Lower lobe of right lung (tissue), 2 donors: ENCODE measurements at regions not wholly inside any gene's neighbourhood (a gene's known extent, or its start where the extent isn't known, plus 50 kb on each side); places are given as distances from the start of the nearest gene placed in this dataset.

ENCODE experiments used
- ATAC-seq, 2 donors: fragments of 200-7000 bp; cut with Tn5 transposase; one replicate each; pipeline ENCODE4 v1.9.1; 2020 to 2022; ENCODE audit warnings: mild to moderate bottlenecking in 2 of 2, moderate library complexity in 2 of 2
- DNase-seq: peaks from one replicate; pipeline ENCODE4 v3.0.0-alpha.2; 2020
- H3K27ac ChIP-seq: fragments of 200-600 bp; one replicate; pipeline ENCODE4 v1.8.0; 2022
- H3K27me3 ChIP-seq: fragments of 200-600 bp; one replicate; pipeline ENCODE4 v1.8.0; 2022; ENCODE audit warnings: low read depth
- H3K36me3 ChIP-seq: fragments of 200-600 bp; one replicate; pipeline ENCODE4 v1.8.0; 2022; ENCODE audit warnings: mild to moderate bottlenecking
- H3K4me1 ChIP-seq: fragments of 200-600 bp; one replicate; pipeline ENCODE4 v1.8.0; 2022
- H3K4me3 ChIP-seq: fragments of 200-600 bp; one replicate; pipeline ENCODE4 v1.8.0; 2022; ENCODE audit warnings: mild to moderate bottlenecking
- H3K9me3 ChIP-seq: fragments of 200-600 bp; one replicate; pipeline ENCODE4 v1.8.0; 2022
- intact Hi-C: fragments of 100-400 bp; cut with DNase I; formaldehyde crosslinking; loops from one replicate; pipeline ENCODE4 v1.11.0; 2022
- TF ChIP-seq, protein P1 (sequence below): fragments of 200-600 bp; IDR thresholded peaks from one replicate; pipeline ENCODE4 v1.8.0; 2022; ENCODE audit warnings: antibody characterized with exemption, mild to moderate bottlenecking
- donor health status: DM: no; HTN: yes; CAD: no; lungs with severe emphysema.

- TF ChIP-seq, protein P1, sequence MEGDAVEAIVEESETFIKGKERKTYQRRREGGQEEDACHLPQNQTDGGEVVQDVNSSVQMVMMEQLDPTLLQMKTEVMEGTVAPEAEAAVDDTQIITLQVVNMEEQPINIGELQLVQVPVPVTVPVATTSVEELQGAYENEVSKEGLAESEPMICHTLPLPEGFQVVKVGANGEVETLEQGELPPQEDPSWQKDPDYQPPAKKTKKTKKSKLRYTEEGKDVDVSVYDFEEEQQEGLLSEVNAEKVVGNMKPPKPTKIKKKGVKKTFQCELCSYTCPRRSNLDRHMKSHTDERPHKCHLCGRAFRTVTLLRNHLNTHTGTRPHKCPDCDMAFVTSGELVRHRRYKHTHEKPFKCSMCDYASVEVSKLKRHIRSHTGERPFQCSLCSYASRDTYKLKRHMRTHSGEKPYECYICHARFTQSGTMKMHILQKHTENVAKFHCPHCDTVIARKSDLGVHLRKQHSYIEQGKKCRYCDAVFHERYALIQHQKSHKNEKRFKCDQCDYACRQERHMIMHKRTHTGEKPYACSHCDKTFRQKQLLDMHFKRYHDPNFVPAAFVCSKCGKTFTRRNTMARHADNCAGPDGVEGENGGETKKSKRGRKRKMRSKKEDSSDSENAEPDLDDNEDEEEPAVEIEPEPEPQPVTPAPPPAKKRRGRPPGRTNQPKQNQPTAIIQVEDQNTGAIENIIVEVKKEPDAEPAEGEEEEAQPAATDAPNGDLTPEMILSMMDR, result no peak
- no peak overlapping the region for H3K27ac ChIP-seq
- ATAC-seq, result no peak
- no peaks in the 10 kb centered on the region for H3K27me3 ChIP-seq
- no peak for DNase-seq
- H3K9me3 ChIP-seq, result no peaks in the 10 kb centered on the region
- intact Hi-C loops, result no loop called here
- no peaks in the 10 kb centered on the region for H3K36me3 ChIP-seq
- no peak overlapping the region for H3K4me3 ChIP-seq
- no peaks in the 10 kb centered on the region for H3K4me1 ChIP-seq
Observed at GRCh38 chr5:167814828-167815227, 476.6 kb upstream of the WWC1 start.

GRCh38 chr5:167816354-167816753 lies 475.1 kb upstream of the WWC1 start:
- TF ChIP-seq, protein P1, result no peak
- H3K9me3 ChIP-seq, result no peaks in the 10 kb centered on the region
- H3K4me1 ChIP-seq, result no peaks in the 10 kb centered on the region
- H3K36me3 ChIP-seq, result no peaks in the 10 kb centered on the region
- intact Hi-C loops, result no loop called here
- H3K27me3 ChIP-seq, result no peaks in the 10 kb centered on the region
- DNase-seq (no peak), ATAC-seq (no peak)
- H3K27ac ChIP-seq, result no peak overlapping the region
- no peak overlapping the region for H3K4me3 ChIP-seq

GRCh38 chr5:167816864-167817263 lies 474.6 kb upstream of the WWC1 start:
- Histone ChIP-seq H3K4me1 (no peaks in the 10 kb centered on the region), H3K4me3 (no peak overlapping the region), H3K9me3 (no peaks in the 10 kb centered on the region), H3K27me3 (no peaks in the 10 kb centered on the region), H3K36me3 (no peaks in the 10 kb centered on the region), H3K27ac (no peak overlapping the region)
- TF ChIP-seq, protein P1, result no peak
- ATAC-seq (no peak), DNase-seq (no peak)
- intact Hi-C loops, result no loop called here

DNA sequence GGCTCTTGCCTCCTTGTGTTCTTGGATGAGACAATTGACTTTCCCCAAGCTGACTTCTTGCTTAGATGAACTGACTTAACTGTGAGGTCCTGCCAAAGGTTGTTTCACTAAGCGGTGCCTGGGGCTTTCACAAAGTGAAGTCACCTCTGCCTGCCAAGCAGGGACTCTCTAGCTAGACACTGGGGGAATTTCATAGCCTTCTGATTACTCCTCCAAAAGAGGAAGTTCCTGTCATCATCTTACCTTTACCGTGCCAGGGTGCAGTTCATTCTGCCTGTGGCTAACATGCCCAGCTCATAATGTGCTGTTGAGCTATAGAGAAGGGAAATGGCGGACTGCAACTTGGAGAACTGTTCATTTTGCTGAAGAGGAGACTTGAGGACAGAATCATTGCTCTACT lies 472.0 kb upstream of the WWC1 start:
- H3K4me1 ChIP-seq, result no peaks in the 10 kb centered on the region
- TF ChIP-seq, protein P1, result no peak
- ATAC-seq (no peak), DNase-seq (no peak)
- intact Hi-C loops, result no loop called here
- no peak overlapping the region for H3K4me3 ChIP-seq
- H3K27ac ChIP-seq, result no peak overlapping the region
- H3K27me3 ChIP-seq, result no peaks in the 10 kb centered on the region
- H3K9me3 ChIP-seq, result no peaks in the 10 kb centered on the region
- H3K36me3 ChIP-seq, result no peaks in the 10 kb centered on the region

DNA sequence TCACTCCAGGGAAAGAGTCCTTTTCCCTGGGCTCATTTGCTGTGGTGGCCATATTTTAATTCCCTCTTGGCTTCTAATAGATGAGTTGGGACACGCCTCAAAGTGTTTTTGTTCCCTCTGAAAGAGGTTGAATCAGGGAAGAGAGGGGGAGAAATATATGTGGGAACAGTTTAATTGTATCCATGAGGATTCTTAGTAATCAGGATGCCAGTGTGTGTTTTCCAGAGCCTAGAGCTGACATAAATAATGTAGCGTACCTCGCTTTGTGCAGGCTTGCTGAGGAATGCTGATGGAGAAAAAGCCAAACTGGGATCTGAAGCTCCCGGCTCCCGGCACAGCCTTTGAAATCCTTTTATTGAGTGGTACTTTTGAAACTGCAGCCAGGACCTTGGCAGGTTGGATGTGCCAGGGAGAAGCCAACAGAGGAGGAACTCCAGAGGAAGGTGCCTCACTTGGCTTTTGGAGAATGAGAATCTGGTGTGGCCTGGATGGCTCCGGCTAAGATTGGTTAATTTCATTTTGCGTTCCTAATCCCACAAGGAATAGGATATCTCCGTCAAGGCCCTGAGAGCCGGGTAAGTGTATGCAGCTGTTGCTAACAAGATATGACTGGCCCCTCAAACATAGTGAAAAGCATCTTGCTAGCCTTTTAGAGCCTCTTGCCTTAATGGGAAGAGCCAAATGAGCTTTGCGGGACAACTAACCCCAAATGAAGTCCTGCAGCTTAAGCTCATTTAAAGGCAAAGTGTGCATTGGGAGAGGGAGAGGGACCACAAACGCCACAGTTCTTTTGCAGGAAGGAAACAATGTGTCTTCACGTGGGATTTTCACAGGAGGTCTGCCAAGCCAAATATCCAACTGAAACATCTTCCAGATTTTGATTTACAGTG lies 471.1 kb upstream of the WWC1 start:
- DNase-seq, result no peak
- Histone ChIP-seq H3K36me3 (no peaks in the 10 kb centered on the region), H3K27me3 (no peaks in the 10 kb centered on the region), H3K4me1 (no peaks in the 10 kb centered on the region), H3K9me3 (no peaks in the 10 kb centered on the region), H3K27ac (no peak overlapping the region), H3K4me3 (no peak overlapping the region)
- intact Hi-C loops, result no loop called here
- TF ChIP-seq, protein P1, result no peak
- ATAC-seq, result no peak
